ENCODE measurements at regions not wholly inside any gene's neighbourhood (a gene's known extent, or its start where the extent isn't known, plus 50 kb on each side); places are given as distances from the start of the nearest gene placed in this dataset.

DNA sequence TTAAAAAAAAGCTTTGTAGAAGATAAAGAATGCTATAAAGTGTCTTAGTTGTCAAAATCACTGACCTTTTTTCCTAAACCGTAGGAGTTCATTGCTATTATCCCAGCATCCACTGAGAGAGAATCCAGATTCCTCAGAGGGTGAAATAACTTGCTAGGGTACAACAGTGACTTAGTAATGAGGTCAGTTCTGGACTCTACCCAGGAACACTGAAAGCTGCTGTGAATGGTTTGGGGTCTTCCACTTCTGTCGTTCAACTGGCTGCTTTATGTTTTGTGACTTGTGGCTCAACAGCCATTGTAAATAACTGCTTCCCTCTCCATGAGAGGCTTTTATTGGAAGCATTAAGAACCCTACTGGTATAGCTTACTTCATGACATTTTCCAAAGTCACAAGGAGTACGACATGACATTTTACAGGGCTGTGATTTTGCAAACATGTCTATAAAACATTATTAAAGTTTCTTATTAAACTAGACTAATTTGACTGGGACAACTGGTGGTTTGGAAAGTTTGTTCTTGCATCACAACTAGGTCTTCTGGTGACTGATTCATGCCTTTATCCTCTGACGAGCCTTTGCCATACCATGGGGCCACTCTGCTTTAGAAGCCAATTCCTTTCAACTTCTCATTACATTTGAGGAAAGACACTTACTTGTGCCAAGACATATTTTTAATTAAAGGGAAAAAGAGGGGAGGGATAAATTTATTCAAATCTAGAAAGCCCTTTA is 92.2 kb upstream of the CDH11 start:
- DNase-seq: no peak

DNA sequence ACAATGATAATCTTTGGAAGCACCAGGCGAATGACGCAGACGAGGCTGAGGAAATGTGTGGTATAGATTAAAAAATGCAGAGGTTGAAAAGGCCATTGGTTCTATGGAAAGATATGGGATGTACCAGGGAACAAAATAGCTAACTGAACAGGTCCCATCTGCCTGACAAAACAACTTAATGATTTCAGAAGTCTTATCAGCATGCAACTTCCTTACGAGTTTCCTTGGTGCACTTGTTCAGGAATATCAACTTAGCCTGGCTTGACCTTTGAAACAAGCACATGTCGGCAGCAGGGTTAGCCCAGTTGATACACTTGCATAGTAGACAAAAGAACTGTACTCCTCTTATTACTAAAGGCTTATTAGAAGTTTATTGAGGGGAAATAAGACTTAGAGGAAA is 90.9 kb upstream of the CDH11 start:
- no peak for DNase-seq

DNA sequence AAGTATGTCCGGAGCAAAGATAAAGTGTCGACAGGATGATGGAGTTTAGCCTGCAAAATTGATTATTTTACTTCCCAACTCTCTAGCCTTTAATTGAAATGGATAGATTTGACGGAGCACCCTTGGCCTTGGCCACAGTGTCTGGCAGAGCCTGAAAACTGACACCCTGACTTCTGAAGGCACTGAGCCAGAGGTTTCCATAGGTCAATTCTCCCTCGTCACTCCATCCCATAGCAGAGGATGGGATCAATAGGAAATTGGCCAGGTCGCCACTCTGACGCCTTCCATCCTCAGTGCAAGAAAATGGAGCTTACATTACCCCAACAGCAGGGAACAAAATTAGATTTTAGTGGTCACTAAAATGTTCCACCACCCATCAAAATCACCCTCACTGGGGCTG is 90.4 kb upstream of the CDH11 start:
- no peak for DNase-seq

- no peak for DNase-seq
Measured at GRCh38 chr16:65202461-65202860, 80.6 kb upstream of the CDH11 start.

DNA sequence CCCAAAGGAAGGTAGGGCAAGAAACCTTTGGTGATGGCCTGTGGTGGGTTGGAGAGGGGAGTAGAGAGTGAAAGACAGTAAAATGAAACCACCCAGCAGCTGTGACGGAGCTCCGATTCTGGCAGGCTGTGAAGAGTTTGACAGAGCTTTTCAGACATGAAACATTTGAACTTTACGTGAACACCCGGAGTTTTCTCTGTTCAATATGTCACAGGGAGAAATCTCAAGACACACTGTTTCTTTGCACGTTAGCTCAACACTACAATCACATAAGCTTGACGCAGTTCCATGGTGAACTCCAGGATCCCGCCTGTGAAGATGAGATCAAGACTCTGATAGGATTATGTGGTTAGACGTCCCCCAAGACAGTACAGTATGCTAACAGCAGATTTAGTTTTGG is 79.6 kb upstream of the CDH11 start:
- no peak for DNase-seq

DNA sequence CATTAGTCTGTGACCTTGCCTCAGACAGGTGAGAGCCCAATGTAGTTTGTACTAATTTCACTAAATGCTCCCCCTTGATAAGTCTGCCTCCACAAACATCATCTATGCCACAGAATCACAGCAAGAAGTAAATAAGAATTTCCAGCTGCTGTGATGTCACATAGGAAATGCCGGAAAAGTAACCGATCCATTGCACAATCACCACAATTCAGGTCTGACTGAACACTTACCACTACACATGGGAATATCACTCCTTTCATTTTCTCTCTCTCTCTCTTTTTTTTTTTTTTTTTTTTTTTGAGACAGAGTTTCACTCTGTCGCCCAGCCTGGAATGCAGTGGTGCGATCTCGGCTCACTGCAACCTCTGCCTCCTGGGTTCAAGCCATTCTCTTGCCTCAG is 79.0 kb upstream of the CDH11 start:
- DNase-seq: no peak

DNA sequence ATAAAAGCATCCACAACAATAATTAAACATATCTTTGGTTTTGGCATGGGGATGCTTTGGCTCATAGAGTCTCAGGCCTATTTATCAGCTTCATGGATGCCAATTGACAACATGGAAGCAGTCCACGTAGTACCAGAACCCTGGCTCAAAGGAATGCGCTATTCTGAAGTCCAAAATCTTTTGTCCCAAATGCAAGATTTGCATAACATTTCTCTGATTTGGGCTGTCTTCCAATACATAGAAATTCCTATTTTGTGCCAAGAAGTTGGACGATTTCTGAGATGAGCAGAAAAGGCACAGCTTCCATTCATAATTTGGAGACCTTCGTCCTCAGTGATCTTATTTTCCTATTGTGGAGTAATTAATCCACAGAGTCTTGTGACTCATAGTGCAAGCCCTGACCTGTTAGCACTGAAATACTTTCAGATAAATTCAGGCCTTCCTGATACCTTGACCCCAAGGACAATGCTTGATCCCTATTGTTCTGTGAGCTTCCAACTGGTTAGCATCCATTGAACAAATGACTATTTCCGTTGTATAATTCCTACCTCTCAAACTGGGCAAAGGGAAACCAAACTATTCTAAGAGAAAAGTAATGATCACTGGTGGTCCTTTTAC is 78.4 kb upstream of the CDH11 start:
- DNase-seq: no peak

DNA sequence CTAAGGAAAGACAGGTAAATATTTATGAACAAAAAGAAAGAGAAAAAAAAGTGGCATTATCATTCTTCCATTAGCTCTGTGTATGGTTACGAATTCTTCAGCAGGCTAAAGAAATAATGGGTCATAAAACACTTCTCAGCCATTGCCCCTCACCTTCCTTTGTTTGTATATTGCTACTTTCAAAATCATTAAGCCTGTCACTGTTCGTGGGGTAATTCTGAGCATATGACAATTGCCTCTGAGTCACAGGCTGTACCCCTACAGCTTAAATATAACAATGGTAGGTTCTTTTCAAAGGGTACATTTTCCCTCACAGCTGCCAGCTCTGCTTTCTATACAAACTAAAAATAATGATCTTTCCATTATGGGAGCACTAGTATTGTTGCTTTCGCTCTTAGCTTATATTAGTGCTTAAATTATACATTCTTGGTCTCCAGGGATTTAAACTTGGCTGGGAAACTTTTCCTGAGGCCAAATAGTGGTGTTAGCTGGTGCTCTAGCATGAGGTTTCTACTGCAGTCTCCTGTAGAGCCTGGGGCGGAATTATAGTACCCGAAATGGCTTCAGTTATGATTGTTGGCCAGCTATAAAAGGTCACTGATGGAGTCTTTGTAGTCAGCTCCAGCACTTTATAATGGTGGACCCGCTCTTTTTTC is 74.7 kb upstream of the CDH11 start:
- DNase-seq: no peak

GRCh38 chr16:65195998-65196397 is 74.1 kb upstream of the CDH11 start:
- DNase-seq: no peak

GRCh38 chr16:65185241-65185778 is 63.4 kb upstream of the CDH11 start:
- DNase-seq: no peak

GRCh38 chr16:65181071-65181561 is 59.3 kb upstream of the CDH11 start:
- no peak for DNase-seq

GRCh38 chr16:65178151-65178550 is 56.3 kb upstream of the CDH11 start:
- no peak for DNase-seq

DNA sequence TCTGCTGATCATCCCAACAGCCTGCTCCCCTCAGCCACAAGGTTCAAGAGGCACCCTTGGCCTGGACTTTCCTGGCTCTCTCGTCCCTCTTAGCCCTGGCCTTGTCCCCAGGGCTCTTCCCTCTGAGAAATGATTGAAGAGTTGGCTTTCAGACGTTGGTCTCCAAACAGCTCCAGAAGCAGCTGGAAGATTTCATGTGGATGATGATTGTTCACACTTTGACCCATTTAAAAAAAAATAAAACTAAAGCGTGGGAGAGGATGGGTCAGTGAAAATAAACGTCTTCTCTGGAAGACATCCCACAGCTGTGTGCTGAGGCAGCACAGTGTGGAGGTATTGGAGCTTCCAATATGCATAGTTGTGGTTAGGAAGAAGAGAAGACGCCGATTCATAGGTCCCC is 54.7 kb upstream of the CDH11 start:
- no peak for DNase-seq

- no peak for DNase-seq
Measured at GRCh38 chr16:65172356-65172755, 50.5 kb upstream of the CDH11 start.
